Thyroid gland (tissue), 4 donors: ENCODE measurements at regions not wholly inside any gene's neighbourhood (a gene's known extent, or its start where the extent isn't known, plus 50 kb on each side); places are given as distances from the start of the nearest gene placed in this dataset.

Experiments used
- DNase-seq, 2 donors: peaks; one replicate each; pipeline ENCODE4 v3.0.0-alpha.2; 2019
- H3K27ac ChIP-seq, 3 donors: fragments of 200-600 bp; sonication (generic); 1 replicate in 2 of 3; 2 replicates in 1 of 3; pipeline ENCODE4 v1.5.1; 2016 to 2019; ENCODE audit warnings: mild to moderate bottlenecking in 1 of 3, moderate library complexity in 1 of 3
- H3K27me3 ChIP-seq: fragments of 200-600 bp; sonication (generic); one replicate; pipeline ENCODE4 v1.5.1; 2019
- H3K36me3 ChIP-seq, 2 donors: fragments of 200-600 bp; sonication (generic); one replicate each; pipeline ENCODE4 v1.5.1; 2016 to 2019
- H3K4me1 ChIP-seq, 2 donors: fragments of 200-600 bp; sonication (generic); one replicate each; pipeline ENCODE4 v1.5.1; 2017 to 2019
- H3K4me3 ChIP-seq, 3 donors: fragments of 200-600 bp; sonication (generic); replicated peaks in 1 of 3; 1 replicate in 2 of 3; 2 replicates in 1 of 3; pipeline ENCODE4 v1.5.1; 2016; ENCODE audit warnings: mild to moderate bottlenecking in 1 of 3
- H3K9me3 ChIP-seq: fragments of 200-600 bp; sonication (generic); one replicate; pipeline ENCODE4 v1.5.1; 2017
- POLR2A ChIP-seq, 2 donors: fragments of 450-650 bp; IDR thresholded peaks; one replicate each; pipeline ENCODE4 v1.6.1; 2017; ENCODE audit warnings: antibody characterized with exemption in 2 of 2, mild to moderate bottlenecking in 2 of 2, moderate library complexity in 1 of 2
- WGBS, 2 donors: methylation state at CpG; one replicate each; pipeline ENCODE4 v1.1.5; 2017; 5-methylcytosine and 5-hydroxymethylcytosine counted together
- intact Hi-C: fragments of 100-400 bp; cut with DNase I; formaldehyde crosslinking; loops from one replicate; pipeline ENCODE4 v1.15.1; 2023
- TF ChIP-seq, protein P1 (sequence below), 6 experiments: fragments of 200-600 bp in 3 of 6; fragments of 450-650 bp in 3 of 6; sonication (generic) in 3 of 6; IDR thresholded peaks; one replicate each; pipeline ENCODE4 v1.5.1; 2016 to 2019; ENCODE audit warnings: antibody characterized with exemption in 6 of 6, mild to moderate bottlenecking in 2 of 6, inconsistent platforms in 1 of 6, moderate library complexity in 1 of 6

DNA sequence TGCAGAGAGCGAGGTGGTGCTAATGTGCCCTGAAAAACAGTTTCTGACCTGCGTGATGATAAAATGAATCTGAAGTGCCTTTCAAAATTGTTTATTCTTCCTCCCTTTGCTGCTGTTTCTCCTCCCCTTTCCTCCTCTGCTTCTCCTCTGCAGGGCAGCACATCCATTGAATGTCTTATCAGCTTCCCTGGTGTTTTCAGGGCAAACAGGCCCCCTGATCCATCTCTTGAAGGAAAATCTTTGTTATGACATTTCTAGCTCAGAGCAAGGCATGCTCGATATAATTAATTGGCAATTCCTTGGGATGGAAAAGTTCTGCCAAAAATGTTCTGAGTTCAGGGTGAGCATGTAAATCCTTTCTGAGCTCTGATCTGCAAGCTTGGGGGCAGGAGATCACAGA lies 364.2 kb upstream of the ZNF32 start:
- 72 to 85% methylated on average over 3 of the region's 3 CpGs for WGBS, 2 donors
- H3K9me3 ChIP-seq, result no peaks in the 10 kb centered on the region
- H3K4me1 ChIP-seq, result peaks cover 4 to 37% of the 10 kb centered on the region in 2 donors

DNA sequence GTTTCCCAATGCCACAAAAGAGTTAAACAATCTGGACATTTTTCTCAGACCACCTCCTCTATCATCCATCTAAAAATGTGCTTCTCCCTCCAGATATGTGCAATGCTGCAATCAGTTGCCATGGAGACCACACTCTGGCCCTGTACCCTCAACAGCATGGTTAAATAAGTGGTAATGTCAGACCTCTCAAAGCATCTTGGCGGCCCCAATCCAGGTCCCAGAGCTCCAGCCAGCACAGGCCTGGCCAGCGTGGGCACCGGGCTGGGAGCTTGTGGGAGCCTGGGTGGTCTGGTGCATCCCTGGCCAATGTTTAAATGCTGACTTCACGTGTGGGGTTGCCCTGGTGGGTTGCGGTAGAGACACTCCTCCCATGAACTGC lies 362.9 kb upstream of the ZNF32 start:
- 89 to 95% methylated on average over 5 of the region's 5 CpGs for whole genome bisulfite sequencing, 2 donors
- H3K27me3 ChIP-seq, result no peaks in the 10 kb centered on the region
- no peaks in the 10 kb centered on the region for H3K9me3 ChIP-seq
- peaks cover 4 to 27% of the 10 kb centered on the region in 2 donors for H3K4me1 ChIP-seq
- DNase-seq, result no peak
- H3K4me3 ChIP-seq, result no peak overlapping the region
- H3K27ac ChIP-seq, result no peak overlapping the region
- no peaks in the 10 kb centered on the region for H3K36me3 ChIP-seq
- TF ChIP-seq, protein P1, sequence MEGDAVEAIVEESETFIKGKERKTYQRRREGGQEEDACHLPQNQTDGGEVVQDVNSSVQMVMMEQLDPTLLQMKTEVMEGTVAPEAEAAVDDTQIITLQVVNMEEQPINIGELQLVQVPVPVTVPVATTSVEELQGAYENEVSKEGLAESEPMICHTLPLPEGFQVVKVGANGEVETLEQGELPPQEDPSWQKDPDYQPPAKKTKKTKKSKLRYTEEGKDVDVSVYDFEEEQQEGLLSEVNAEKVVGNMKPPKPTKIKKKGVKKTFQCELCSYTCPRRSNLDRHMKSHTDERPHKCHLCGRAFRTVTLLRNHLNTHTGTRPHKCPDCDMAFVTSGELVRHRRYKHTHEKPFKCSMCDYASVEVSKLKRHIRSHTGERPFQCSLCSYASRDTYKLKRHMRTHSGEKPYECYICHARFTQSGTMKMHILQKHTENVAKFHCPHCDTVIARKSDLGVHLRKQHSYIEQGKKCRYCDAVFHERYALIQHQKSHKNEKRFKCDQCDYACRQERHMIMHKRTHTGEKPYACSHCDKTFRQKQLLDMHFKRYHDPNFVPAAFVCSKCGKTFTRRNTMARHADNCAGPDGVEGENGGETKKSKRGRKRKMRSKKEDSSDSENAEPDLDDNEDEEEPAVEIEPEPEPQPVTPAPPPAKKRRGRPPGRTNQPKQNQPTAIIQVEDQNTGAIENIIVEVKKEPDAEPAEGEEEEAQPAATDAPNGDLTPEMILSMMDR (IDR thresholded peaks at IDR 0.05), result no peak
- TF ChIP-seq POLR2A (IDR thresholded peaks at IDR 0.05), result no peak
- intact Hi-C loops, result no loop called here

More for the DNA sequence above, 364.2 kb upstream of the ZNF32 start:
- Histone ChIP-seq H3K27me3 (no peaks in the 10 kb centered on the region), H3K36me3 (no peaks in the 10 kb centered on the region), H3K27ac (no peak overlapping the region), H3K4me3 (no peak overlapping the region)
- DNase-seq, result no peak
- TF ChIP-seq, protein P1 (IDR thresholded peaks at IDR 0.05), result no peak
- no peak for TF ChIP-seq POLR2A (IDR thresholded peaks at IDR 0.05)
- intact Hi-C loops, result no loop called here

- Histone ChIP-seq H3K27ac (no peak overlapping the region), H3K36me3 (no peaks in the 10 kb centered on the region), H3K4me1 (peaks cover 4 to 22% of the 10 kb centered on the region in 2 donors), H3K27me3 (no peaks in the 10 kb centered on the region), H3K9me3 (no peaks in the 10 kb centered on the region), H3K4me3 (no peak overlapping the region)
- intact Hi-C loops, result no loop called here
- no peak for TF ChIP-seq POLR2A (IDR thresholded peaks at IDR 0.05)
- TF ChIP-seq, protein P1 (IDR thresholded peaks at IDR 0.05), result no peak
- 60 to 81% methylated on average over 2 of the region's 2 CpGs for WGBS, 2 donors
- no peak for DNase-seq
These were observed 362.4 kb upstream of the ZNF32 start for GRCh38 chr10:44010873-44011602.

- DNase-seq, result no peak
These were observed 361.4 kb upstream of the ZNF32 start for GRCh38 chr10:44009891-44010632.

More at GRCh38 chr10:44009891-44010632, 361.4 kb upstream of the ZNF32 start:
- no peak for TF ChIP-seq POLR2A (IDR thresholded peaks at IDR 0.05)
- TF ChIP-seq, protein P1 (IDR thresholded peaks at IDR 0.05), result no peak
- intact Hi-C loops, result no loop called here
- Histone ChIP-seq H3K9me3 (no peaks in the 10 kb centered on the region), H3K4me1 (peaks cover 4 to 12% of the 10 kb centered on the region in 2 donors), H3K27me3 (no peaks in the 10 kb centered on the region), H3K4me3 (no peak overlapping the region), H3K27ac (no peak overlapping the region), H3K36me3 (no peaks in the 10 kb centered on the region)
- WGBS, 2 donors, result 62 to 63% methylated on average over 8 of the region's 8 CpGs
